NCI-H2081 treated with DMSO at 0.1 percent for 48 hours (cell line): ENCODE measurements at regions not wholly inside any gene's neighbourhood (a gene's known extent, or its start where the extent isn't known, plus 50 kb on each side); places are given as distances from the start of the nearest gene placed in this dataset.

Experiments
- DNase-seq: peaks from one replicate; lab custom pipeline; 2025; lab: John Stamatoyannopoulos, UW

- no peak for DNase-seq
Measured at GRCh38 chr9:12155401-12156134, 537.6 kb upstream of the TYRP1 start.

GRCh38 chr9:12162181-12162815, 530.9 kb upstream of the TYRP1 start:
- no peak for DNase-seq

GRCh38 chr9:12163723-12164458, 529.3 kb upstream of the TYRP1 start:
- no peak for DNase-seq

GRCh38 chr9:12166518-12166917, 526.7 kb upstream of the TYRP1 start:
- DNase-seq: no peak

GRCh38 chr9:12170456-12170855, 522.7 kb upstream of the TYRP1 start:
- no peak for DNase-seq

- no peak for DNase-seq
Measured at GRCh38 chr9:12178634-12179033, 514.6 kb upstream of the TYRP1 start.

- DNase-seq: no peak
Measured at GRCh38 chr9:12182806-12183205, 510.4 kb upstream of the TYRP1 start.

- no peak for DNase-seq
Measured at GRCh38 chr9:12183321-12183720, 509.9 kb upstream of the TYRP1 start.

GRCh38 chr9:12185856-12186255, 507.3 kb upstream of the TYRP1 start:
- DNase-seq: no peak

- no peak for DNase-seq
Measured at GRCh38 chr9:12191630-12192029, 501.6 kb upstream of the TYRP1 start.

- no peak for DNase-seq
Measured at GRCh38 chr9:12194731-12195130, 498.5 kb upstream of the TYRP1 start.

- DNase-seq: no peak
Measured at GRCh38 chr9:12195456-12195855, 497.7 kb upstream of the TYRP1 start.

- DNase-seq: no peak
Measured at GRCh38 chr9:12204512-12204911, 488.7 kb upstream of the TYRP1 start.

- no peak for DNase-seq
Measured at GRCh38 chr9:12212860-12213259, 480.3 kb upstream of the TYRP1 start.

- DNase-seq: no peak
Measured at GRCh38 chr9:12221470-12221869, 471.7 kb upstream of the TYRP1 start.

- no peak for DNase-seq
Measured at GRCh38 chr9:12224449-12224848, 468.7 kb upstream of the TYRP1 start.

- DNase-seq: no peak
Measured at GRCh38 chr9:12230708-12231107, 462.5 kb upstream of the TYRP1 start.

- DNase-seq: no peak
Measured at GRCh38 chr9:12231832-12232231, 461.4 kb upstream of the TYRP1 start.

GRCh38 chr9:12232836-12233235, 460.3 kb upstream of the TYRP1 start:
- DNase-seq: no peak

GRCh38 chr9:12253941-12254340, 439.2 kb upstream of the TYRP1 start:
- DNase-seq: no peak

- DNase-seq: no peak
Measured at GRCh38 chr9:12266758-12267157, 426.4 kb upstream of the TYRP1 start.

GRCh38 chr9:12271421-12271891, 421.7 kb upstream of the TYRP1 start:
- DNase-seq: no peak
